OCI-LY7 (cell line): ENCODE measurements at regions not wholly inside any gene's neighbourhood (a gene's known extent, or its start where the extent isn't known, plus 50 kb on each side); places are given as distances from the start of the nearest gene placed in this dataset.

Source experiments
- BruUV-seq: library from RNA; stranded (reverse); fragments of 400-500 nt; replicated peaks from 2 replicates; lab custom pipeline; 2021; lab: Mats Ljungman, UMichigan
- CTCF ChIA-PET: fragments of 300-600 bp; sonication (Branson Sonifier 250); formaldehyde crosslinking; loops from one replicate; lab custom pipeline; 2022; ENCODE audit warnings: antibody characterized with exemption; ENCODE audit not compliant: unreplicated experiment; lab: Charles Lee
- POLR2A ChIA-PET: fragments of 300-600 bp; sonication (Branson Sonifier 250); formaldehyde crosslinking; loops from one replicate; lab custom pipeline; 2022; ENCODE audit warnings: antibody characterized with exemption; lab: Charles Lee
- DNase-seq: peaks from one replicate; pipeline ENCODE4 v3.0.0-alpha.2; 2015; ENCODE audit warnings: low spot score
- H2AFZ ChIP-seq: fragments of 200-600 bp; sonication (generic), shearing (Covaris generic); 2 replicates; pipeline ENCODE4 v1.6.1; 2014; ENCODE audit warnings: mild to moderate bottlenecking, antibody characterized with exemption, low read length, moderate library complexity
- H3K27ac ChIP-seq: fragments of 200-600 bp; sonication (generic); 2 replicates; pipeline ENCODE4 v1.5.1; 2014; ENCODE audit warnings: mixed run types, low read depth, mild to moderate bottlenecking, moderate library complexity, low read length, inconsistent platforms; ENCODE audit not compliant: poor library complexity, severe bottlenecking
- H3K36me3 ChIP-seq: fragments of 200-600 bp; sonication (generic); 2 replicates; pipeline ENCODE4 v1.6.1; 2014; ENCODE audit warnings: mild to moderate bottlenecking, antibody characterized with exemption, low read length, moderate library complexity, mixed read lengths; ENCODE audit not compliant: insufficient read depth
- H3K4me1 ChIP-seq: fragments of 200-600 bp; sonication (generic); 2 replicates; pipeline ENCODE4 v1.5.1; 2014; ENCODE audit warnings: mild to moderate bottlenecking, low read length; ENCODE audit not compliant: insufficient read depth, poor library complexity, severe bottlenecking
- H3K4me2 ChIP-seq: fragments of 200-600 bp; sonication (generic); 2 replicates; pipeline ENCODE4 v1.6.1; 2014; ENCODE audit warnings: mild to moderate bottlenecking, low read length
- H3K4me3 ChIP-seq: fragments of 200-600 bp; sonication (generic); 2 replicates; pipeline ENCODE4 v1.5.1; 2014; ENCODE audit warnings: mild to moderate bottlenecking, low read depth, low read length; ENCODE audit not compliant: poor library complexity, severe bottlenecking
- H3K79me2 ChIP-seq: fragments of 200-600 bp; sonication (generic); 2 replicates; pipeline ENCODE4 v1.6.1; 2016; ENCODE audit warnings: low read depth, mild to moderate bottlenecking, low read length, moderate library complexity, mixed read lengths; ENCODE audit not compliant: insufficient read depth
- H3K9me2 ChIP-seq: fragments of 200-600 bp; sonication (generic); 2 replicates; pipeline ENCODE4 v1.6.1; 2016; ENCODE audit warnings: mild to moderate bottlenecking, low read length, mixed read lengths; ENCODE audit not compliant: insufficient read depth
- H3K9me3 ChIP-seq: fragments of 200-600 bp; sonication (generic); 2 replicates; pipeline ENCODE4 v1.6.1; 2014; ENCODE audit warnings: mild to moderate bottlenecking, mixed run types, low read length, mixed read lengths
- H4K20me1 ChIP-seq: fragments of 200-600 bp; sonication (generic); 2 replicates; pipeline ENCODE4 v1.6.1; 2014; ENCODE audit warnings: mild to moderate bottlenecking, antibody characterized with exemption, low read length, moderate library complexity, mixed read lengths; ENCODE audit not compliant: insufficient read depth
- CTCF ChIP-seq: fragments of 200-600 bp; sonication (generic); conservative IDR thresholded peaks from 2 replicates; pipeline ENCODE4 v1.5.1; 2014; ENCODE audit warnings: mild to moderate bottlenecking, antibody characterized with exemption, low read length, moderate library complexity, mixed read lengths
- EZH2phosphoT487 ChIP-seq: fragments of 200-600 bp; sonication (generic); IDR thresholded peaks from 2 replicates; pipeline ENCODE4 v1.6.1; 2018; ENCODE audit warnings: low read depth, borderline replicate concordance, mild to moderate bottlenecking, mixed run types, antibody characterized with exemption, low read length, moderate library complexity, mixed read lengths
- intact Hi-C: fragments of 100-400 bp; cut with micrococcal nuclease; formaldehyde crosslinking; loops from one replicate; pipeline ENCODE4 v1.10.0; 2022; ENCODE audit not compliant: unreplicated experiment

GRCh38 chr3:117801912-117802239 lies 1092.3 kb downstream of the TUSC7 start:
- H3K27ac ChIP-seq: no peak overlapping the region
- DNase-seq: no peak
- ChIA-PET CTCF (no interaction called here), POLR2A (interaction anchor here (0.5 kb wide), 1 partner anchor 34 kb away, joined by 3 read pairs; no protein-coding TSS in a partner anchor)
- no TSS peak for BruUV-seq
- no peaks in the 10 kb centered on the region for H3K36me3 ChIP-seq
- H3K4me3 ChIP-seq: no peak overlapping the region
- H3K79me2 ChIP-seq: no peaks in the 10 kb centered on the region
- H3K4me2 ChIP-seq: no peak overlapping the region
- no peaks in the 10 kb centered on the region for H3K9me3 ChIP-seq
- H2AFZ ChIP-seq: no peak overlapping the region
- no peaks in the 10 kb centered on the region for H3K9me2 ChIP-seq
- no peak for TF ChIP-seq EZH2phosphoT487
- TF ChIP-seq CTCF: no peak
- H3K4me1 ChIP-seq: no peaks in the 10 kb centered on the region
- H4K20me1 ChIP-seq: no peaks in the 10 kb centered on the region
- intact Hi-C loops: no loop called here

DNA sequence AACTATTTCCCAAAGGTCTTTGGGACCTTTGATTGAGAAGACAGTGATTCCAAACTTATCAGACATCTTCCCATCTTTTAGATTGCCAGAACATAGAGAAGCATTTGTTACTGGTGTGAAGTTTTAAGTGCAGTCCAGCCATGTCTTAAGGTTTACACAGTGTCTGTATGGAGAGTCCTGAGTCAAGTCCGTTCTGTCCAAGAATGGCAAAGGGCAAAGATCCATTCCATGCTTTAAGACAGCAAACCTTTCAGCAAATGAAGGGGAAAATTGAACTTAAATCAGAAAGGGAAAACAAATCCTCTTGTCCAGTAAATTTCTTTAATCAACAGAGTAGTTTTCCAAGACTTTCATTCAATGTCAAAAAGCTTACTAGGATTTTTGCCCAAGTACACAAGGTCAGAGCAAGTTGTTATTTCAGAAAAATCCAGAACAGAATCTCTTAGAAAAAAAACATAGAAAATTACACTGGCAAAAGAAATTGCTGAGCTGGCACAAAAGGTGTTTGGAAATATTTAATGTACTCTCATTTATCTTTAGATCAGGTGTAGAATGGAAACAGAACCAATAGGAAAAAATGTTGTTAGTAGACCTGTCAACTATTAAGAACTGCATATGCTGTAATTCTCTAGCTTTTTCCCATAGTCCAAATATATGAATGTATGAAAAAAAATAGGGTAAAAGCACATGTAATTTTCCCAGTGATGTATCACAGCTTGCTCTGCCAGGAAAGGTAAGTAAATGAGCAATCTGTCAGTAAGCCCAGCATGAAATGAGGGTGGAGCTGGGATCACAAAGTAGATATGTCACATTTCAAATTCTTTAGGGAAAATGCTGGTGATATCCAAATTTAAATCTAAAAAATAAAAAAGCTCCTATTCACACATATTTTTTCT lies 1099.9 kb downstream of the TUSC7 start:
- Histone ChIP-seq H3K27ac (no peak overlapping the region), H3K36me3 (no peaks in the 10 kb centered on the region), H2AFZ (no peak overlapping the region), H3K9me3 (no peaks in the 10 kb centered on the region), H3K4me3 (no peak overlapping the region), H4K20me1 (no peaks in the 10 kb centered on the region), H3K4me2 (no peak overlapping the region), H3K9me2 (no peaks in the 10 kb centered on the region), H3K79me2 (no peaks in the 10 kb centered on the region), H3K4me1 (no peaks in the 10 kb centered on the region)
- DNase-seq: no peak
- CTCF ChIA-PET: no interaction called here
- BruUV-seq: no TSS peak
- POLR2A ChIA-PET: interaction anchor here (0.6 kb wide), 1 partner anchor 327 kb away, joined by 4 read pairs; no protein-coding TSS in a partner anchor
- TF ChIP-seq CTCF (no peak), EZH2phosphoT487 (no peak)
- intact Hi-C loops: loop anchor here (5.0 kb wide), 1 partner anchor 188 kb away; no protein-coding TSS in a partner anchor

DNA sequence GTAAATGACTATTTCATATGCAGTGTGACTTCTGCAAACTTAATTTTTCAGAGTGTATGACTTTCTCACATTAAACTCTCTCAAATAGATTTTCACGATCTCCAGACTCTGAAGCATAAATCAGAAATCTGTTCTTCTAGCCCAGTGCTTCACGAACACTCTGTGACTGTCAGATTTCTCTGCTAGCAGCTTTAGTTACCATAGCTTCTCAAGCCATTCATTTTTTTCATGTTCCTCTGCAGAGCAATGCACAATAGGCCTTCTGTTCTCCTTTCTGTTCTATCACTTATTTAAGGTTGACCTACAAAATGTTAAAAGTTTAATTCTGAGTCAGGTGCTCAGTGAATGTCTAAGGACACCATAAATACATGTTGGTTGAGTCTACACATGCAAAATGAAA lies 1102.2 kb downstream of the TUSC7 start:
- Histone ChIP-seq H4K20me1 (no peaks in the 10 kb centered on the region), H2AFZ (no peak overlapping the region), H3K4me1 (no peaks in the 10 kb centered on the region), H3K4me2 (no peak overlapping the region), H3K4me3 (no peak overlapping the region), H3K9me3 (no peaks in the 10 kb centered on the region), H3K79me2 (no peaks in the 10 kb centered on the region), H3K9me2 (no peaks in the 10 kb centered on the region), H3K36me3 (no peaks in the 10 kb centered on the region), H3K27ac (no peak overlapping the region)
- DNase-seq: no peak
- no TSS peak for BruUV-seq
- intact Hi-C loops: loop anchor here (5.0 kb wide), 1 partner anchor 186 kb away; no protein-coding TSS in a partner anchor
- TF ChIP-seq CTCF (no peak), EZH2phosphoT487 (no peak)
- CTCF ChIA-PET: no interaction called here
- POLR2A ChIA-PET: no interaction called here
